HG03280 (cell line): ENCODE measurements at regions not wholly inside any gene's neighbourhood (a gene's known extent, or its start where the extent isn't known, plus 50 kb on each side); places are given as distances from the start of the nearest gene placed in this dataset.

Experiments used
- ATAC-seq: cut with Tn5 transposase; IDR thresholded peaks from one replicate; pipeline ENCODE4 v1.9.1; 2021; ENCODE audit warnings: mild to moderate bottlenecking, moderate library complexity; ENCODE audit not compliant: unreplicated experiment

GRCh38 chr6:33967966-33968724 lies 164.3 kb upstream of the MLN start:
- ATAC-seq = no peak

- no peak for ATAC-seq
Observed at GRCh38 chr6:33967265-33967767, 163.5 kb upstream of the MLN start.

- ATAC-seq = no peak
Observed at GRCh38 chr6:33966536-33966935, 162.7 kb upstream of the MLN start.

GRCh38 chr6:33965766-33966165 lies 162.0 kb upstream of the MLN start:
- no peak for ATAC-seq

GRCh38 chr6:33964387-33964786 lies 160.6 kb upstream of the MLN start:
- no peak for ATAC-seq

GRCh38 chr6:33963136-33963750 lies 159.4 kb upstream of the MLN start:
- ATAC-seq = no peak

- no peak for ATAC-seq
Observed at GRCh38 chr6:33962246-33963027, 158.6 kb upstream of the MLN start.

GRCh38 chr6:33961691-33962090 lies 157.9 kb upstream of the MLN start:
- no peak for ATAC-seq

- ATAC-seq = no peak
Observed at GRCh38 chr6:33960345-33961313, 156.8 kb upstream of the MLN start.

- no peak for ATAC-seq
Observed at GRCh38 chr6:33959661-33960344, 156.0 kb upstream of the MLN start.

- no peak for ATAC-seq
Observed at GRCh38 chr6:33959329-33959651, 155.5 kb upstream of the MLN start.

- ATAC-seq = no peak
Observed at GRCh38 chr6:33958526-33959328, 154.9 kb upstream of the MLN start.

GRCh38 chr6:33957892-33958525 lies 154.2 kb upstream of the MLN start:
- no peak for ATAC-seq

- no peak for ATAC-seq
Observed at GRCh38 chr6:33957131-33957891, 153.5 kb upstream of the MLN start.

- ATAC-seq = no peak
Observed at GRCh38 chr6:33956206-33956605, 152.4 kb upstream of the MLN start.

- no peak for ATAC-seq
Observed at GRCh38 chr6:33955566-33955965, 151.8 kb upstream of the MLN start.

GRCh38 chr6:33954453-33954852 lies 150.7 kb upstream of the MLN start:
- ATAC-seq = no peak

- no peak for ATAC-seq
Observed at GRCh38 chr6:33953171-33953570, 149.4 kb upstream of the MLN start.
